ENCODE measurements at regions not wholly inside any gene's neighbourhood (a gene's known extent, or its start where the extent isn't known, plus 50 kb on each side); places are given as distances from the start of the nearest gene placed in this dataset.

DNA sequence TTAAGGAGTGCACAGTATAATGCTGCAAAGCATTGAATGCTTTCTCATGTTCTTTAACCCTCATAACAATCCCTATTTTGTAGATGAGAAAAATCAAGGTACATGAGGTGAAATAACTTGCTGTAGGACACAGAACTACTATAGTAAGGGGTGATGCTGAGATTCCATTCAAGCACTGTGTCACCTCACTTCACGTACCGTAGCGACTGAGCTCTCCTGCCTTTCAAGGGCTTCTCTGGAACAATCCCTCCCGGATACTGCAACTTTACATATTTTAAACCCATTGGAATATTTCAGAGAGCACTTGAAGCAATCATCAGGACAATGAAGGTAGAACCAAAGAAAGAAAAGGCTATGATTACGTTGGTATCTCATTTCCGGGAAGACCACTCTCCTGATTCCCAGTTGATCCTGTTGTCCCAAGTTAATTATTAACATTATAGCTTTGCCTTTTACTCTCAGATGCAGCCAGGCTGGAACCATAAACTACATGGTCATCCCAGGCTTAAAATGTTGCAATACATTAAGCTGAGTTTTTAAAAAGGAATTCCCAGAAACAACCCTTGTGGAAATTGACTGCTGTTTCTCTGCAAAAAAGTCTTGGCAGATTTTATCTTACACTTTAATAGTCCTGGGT is 252.2 kb upstream of the IGF1R start:
- Histone ChIP-seq H3K27me3 (peaks cover 0 to 7% (median 0%) of the 10 kb centered on the region in 4 donors), H3K27ac (no peak overlapping the region), H3K4me3 (no peak overlapping the region), H3K9me3 (no peaks in the 10 kb centered on the region), H3K4me1 (no peaks in the 10 kb centered on the region), H3K36me3 (no peaks in the 10 kb centered on the region)
- no peak for DNase-seq
- 80% methylated on average over 6 of the region's 6 CpGs for WGBS, 2 donors
- intact Hi-C loops (cut with DNase I): no loop called here
- TF ChIP-seq, protein P1, sequence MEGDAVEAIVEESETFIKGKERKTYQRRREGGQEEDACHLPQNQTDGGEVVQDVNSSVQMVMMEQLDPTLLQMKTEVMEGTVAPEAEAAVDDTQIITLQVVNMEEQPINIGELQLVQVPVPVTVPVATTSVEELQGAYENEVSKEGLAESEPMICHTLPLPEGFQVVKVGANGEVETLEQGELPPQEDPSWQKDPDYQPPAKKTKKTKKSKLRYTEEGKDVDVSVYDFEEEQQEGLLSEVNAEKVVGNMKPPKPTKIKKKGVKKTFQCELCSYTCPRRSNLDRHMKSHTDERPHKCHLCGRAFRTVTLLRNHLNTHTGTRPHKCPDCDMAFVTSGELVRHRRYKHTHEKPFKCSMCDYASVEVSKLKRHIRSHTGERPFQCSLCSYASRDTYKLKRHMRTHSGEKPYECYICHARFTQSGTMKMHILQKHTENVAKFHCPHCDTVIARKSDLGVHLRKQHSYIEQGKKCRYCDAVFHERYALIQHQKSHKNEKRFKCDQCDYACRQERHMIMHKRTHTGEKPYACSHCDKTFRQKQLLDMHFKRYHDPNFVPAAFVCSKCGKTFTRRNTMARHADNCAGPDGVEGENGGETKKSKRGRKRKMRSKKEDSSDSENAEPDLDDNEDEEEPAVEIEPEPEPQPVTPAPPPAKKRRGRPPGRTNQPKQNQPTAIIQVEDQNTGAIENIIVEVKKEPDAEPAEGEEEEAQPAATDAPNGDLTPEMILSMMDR (IDR thresholded peaks at IDR 0.05): no peak
- no peak for TF ChIP-seq POLR2A (IDR thresholded peaks at IDR 0.05)

DNA sequence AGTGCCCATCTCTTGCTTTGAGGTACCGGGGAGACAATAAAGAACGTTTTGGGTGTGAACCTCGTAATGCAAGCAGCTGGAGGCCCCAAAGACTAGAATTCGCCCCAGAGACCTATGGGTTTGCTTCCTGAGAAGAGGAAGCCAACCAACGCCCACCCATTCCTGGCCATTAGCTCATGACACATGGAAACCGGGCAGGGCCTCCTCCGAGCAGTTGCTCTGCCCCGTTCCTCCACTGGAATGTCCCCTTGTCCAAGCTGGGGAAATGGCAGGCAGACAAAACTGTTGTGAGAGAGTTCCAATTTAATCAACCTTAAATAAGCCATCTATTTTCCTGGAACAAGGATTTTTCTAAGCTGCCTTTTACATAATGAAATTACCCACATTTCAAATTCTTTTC is 250.9 kb upstream of the IGF1R start:
- Histone ChIP-seq H3K4me3 (no peak overlapping the region), H3K27me3 (peaks cover 0 to 9% (median 0%) of the 10 kb centered on the region in 4 donors), H3K27ac (no peak overlapping the region), H3K9me3 (no peaks in the 10 kb centered on the region), H3K36me3 (no peaks in the 10 kb centered on the region), H3K4me1 (no peaks in the 10 kb centered on the region)
- intact Hi-C loops (cut with DNase I): no loop called here
- DNase-seq: no peak
- WGBS, 2 donors: 67 to 75% methylated on average over 8 of the region's 8 CpGs
- TF ChIP-seq, protein P1 (IDR thresholded peaks at IDR 0.05): no peak
- TF ChIP-seq POLR2A (IDR thresholded peaks at IDR 0.05): no peak

DNA sequence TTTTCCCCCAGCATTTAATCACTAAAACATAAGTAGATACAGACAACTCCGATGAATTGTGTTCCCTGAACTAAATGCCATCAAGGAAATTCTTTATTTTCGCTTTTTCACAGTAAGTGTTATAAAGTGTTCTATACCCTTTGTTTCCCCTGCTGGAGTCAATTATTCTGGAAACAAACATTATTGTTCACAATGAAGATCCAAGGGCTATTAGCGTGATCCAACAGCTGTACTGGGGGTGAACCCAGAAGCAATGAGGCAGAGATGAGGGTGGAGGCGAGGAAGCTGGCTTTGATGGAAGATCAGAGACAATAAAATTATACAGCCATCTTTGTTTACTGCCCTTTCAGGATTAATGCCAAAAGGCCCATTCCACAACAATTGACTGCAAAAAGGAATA is 250.3 kb upstream of the IGF1R start:
- Histone ChIP-seq H3K4me3 (no peak overlapping the region), H3K36me3 (no peaks in the 10 kb centered on the region), H3K27me3 (peaks cover 0 to 9% (median 0%) of the 10 kb centered on the region in 4 donors), H3K27ac (no peak overlapping the region), H3K9me3 (no peaks in the 10 kb centered on the region), H3K4me1 (no peaks in the 10 kb centered on the region)
- WGBS, 2 donors: 69 to 83% methylated on average over 4 of the region's 4 CpGs
- TF ChIP-seq, protein P1 (IDR thresholded peaks at IDR 0.05): no peak
- DNase-seq: no peak
- intact Hi-C loops (cut with DNase I): no loop called here

DNA sequence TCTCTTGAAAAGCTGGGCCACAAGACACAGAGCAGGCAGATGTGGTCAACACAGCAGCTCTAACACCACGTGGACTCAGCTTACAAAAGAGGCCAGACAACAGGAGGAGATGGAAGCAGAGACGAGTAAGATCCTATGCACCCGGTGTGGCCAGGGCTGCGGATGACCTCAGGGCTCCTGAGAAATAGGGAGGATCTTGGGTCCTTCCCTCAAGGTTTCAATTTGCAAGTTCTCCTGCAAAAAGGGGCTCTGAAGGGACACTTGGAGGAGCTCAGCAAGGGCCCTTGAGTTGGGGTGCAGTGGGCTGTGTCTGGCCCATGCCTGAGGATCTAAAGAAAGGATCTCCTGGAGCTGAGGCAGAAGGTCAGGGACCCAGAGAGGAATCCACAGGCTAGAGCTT is 249.5 kb upstream of the IGF1R start:
- TF ChIP-seq POLR2A (IDR thresholded peaks at IDR 0.05): no peak
- Histone ChIP-seq H3K27me3 (peaks cover 0 to 7% (median 0%) of the 10 kb centered on the region in 4 donors), H3K4me1 (no peaks in the 10 kb centered on the region), H3K9me3 (no peaks in the 10 kb centered on the region), H3K27ac (no peak overlapping the region), H3K4me3 (no peak overlapping the region), H3K36me3 (no peaks in the 10 kb centered on the region)
- intact Hi-C loops (cut with DNase I): no loop called here
- WGBS, 2 donors: 85 to 92% methylated on average over 4 of the region's 4 CpGs
- DNase-seq: no peak

DNA sequence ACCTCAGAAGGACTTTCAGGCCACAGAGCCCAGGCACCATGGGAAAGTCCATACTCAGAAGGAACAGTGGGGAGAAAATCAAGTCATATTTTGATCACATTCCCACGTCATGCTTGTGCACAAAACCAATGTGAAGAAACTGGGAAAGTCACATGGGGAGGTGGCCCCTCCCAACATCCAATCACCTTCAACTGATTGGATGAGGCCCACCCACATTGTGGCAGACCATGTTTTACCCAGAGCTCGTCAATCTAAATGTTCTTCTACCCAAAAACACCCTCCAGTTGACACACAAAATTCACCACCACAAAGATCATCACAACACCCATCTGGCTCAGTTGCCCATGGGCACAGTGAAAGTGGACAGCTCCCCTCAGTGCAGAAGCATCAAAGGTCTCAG is 248.2 kb upstream of the IGF1R start:
- H3K27me3 ChIP-seq: peaks cover 0 to 10% (median 0%) of the 10 kb centered on the region in 4 donors
- WGBS, 2 donors: 67 to 91% methylated on average over 2 of the region's 2 CpGs
- no peaks in the 10 kb centered on the region for H3K36me3 ChIP-seq
- peak overlapping the region in 1 of 4 donors; percentile 21 for H3K27ac ChIP-seq
- intact Hi-C loops (cut with DNase I): no loop called here
- no peaks in the 10 kb centered on the region for H3K4me1 ChIP-seq
- no peak overlapping the region for H3K4me3 ChIP-seq
- TF ChIP-seq POLR2A (IDR thresholded peaks at IDR 0.05): no peak
- TF ChIP-seq, protein P1 (IDR thresholded peaks at IDR 0.05): no peak
- H3K9me3 ChIP-seq: no peaks in the 10 kb centered on the region
- no peak for DNase-seq

DNA sequence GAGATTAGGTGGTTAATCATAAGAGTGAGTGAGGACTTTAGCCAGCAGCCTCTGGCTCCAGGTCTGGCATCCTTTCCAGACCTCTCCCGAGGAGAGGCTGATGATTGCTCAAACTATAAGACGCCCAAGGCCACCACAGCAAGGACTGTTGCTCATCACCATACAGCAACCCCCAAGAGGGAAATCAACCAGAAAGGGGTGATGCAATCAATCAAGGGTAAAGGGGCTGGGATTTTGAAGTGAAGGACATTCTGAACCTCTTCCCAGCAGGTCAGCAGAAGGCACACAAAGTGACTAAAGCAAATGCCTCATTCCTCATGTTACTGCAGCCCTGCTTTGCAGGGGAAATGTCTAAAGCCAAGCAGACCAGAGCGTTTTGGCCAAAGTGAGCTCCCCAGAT is 247.3 kb upstream of the IGF1R start:
- intact Hi-C loops (cut with DNase I): no loop called here
- H3K9me3 ChIP-seq: no peaks in the 10 kb centered on the region
- TF ChIP-seq POLR2A (IDR thresholded peaks at IDR 0.05): no peak
- TF ChIP-seq, protein P1 (IDR thresholded peaks at IDR 0.05): no peak

More for the DNA sequence above, 247.3 kb upstream of the IGF1R start:
- DNase-seq: no peak
- no peaks in the 10 kb centered on the region for H3K36me3 ChIP-seq
- 69 to 71% methylated on average over 3 of the region's 3 CpGs for WGBS, 2 donors
- peaks cover 0 to 12% (median 0%) of the 10 kb centered on the region in 4 donors for H3K27me3 ChIP-seq
- H3K4me1 ChIP-seq: no peaks in the 10 kb centered on the region
- peak overlapping the region in 1 of 4 donors; percentile 42 for H3K27ac ChIP-seq
- no peak overlapping the region for H3K4me3 ChIP-seq

All from esophagus squamous epithelium (tissue), 5 donors.